Keratinocyte (primary cell): ENCODE measurements at regions not wholly inside any gene's neighbourhood (a gene's known extent, or its start where the extent isn't known, plus 50 kb on each side); places are given as distances from the start of the nearest gene placed in this dataset.

ENCODE experiments used
- DNase-seq: peaks from one replicate; pipeline ENCODE4 v3.0.0-alpha.2; 2011; ENCODE audit warnings: low read depth, missing footprints, low spot score
- FAIRE-seq: peaks from 2 replicates; lab custom pipeline; 2011; peaks lifted over from hg19 to GRCh38; lab: Jason Lieb, UNC
- H2AFZ ChIP-seq: 2 replicates; pipeline ENCODE4 v1.6.0; 2012; ENCODE audit warnings: low read length, control low read depth, inconsistent platforms; ENCODE audit not compliant: control insufficient read depth
- H3K27ac ChIP-seq: 2 replicates; pipeline ENCODE4 v1.5.1; 2011; ENCODE audit warnings: low read length; ENCODE audit not compliant: control insufficient read depth, insufficient read depth
- H3K27me3 ChIP-seq: 3 replicates; pipeline ENCODE4 v1.6.0; 2011; ENCODE audit warnings: low read length; ENCODE audit not compliant: control insufficient read depth, insufficient read depth; ENCODE audit errors: extremely low read depth
- H3K36me3 ChIP-seq, 2 experiments: 2 replicates in 1 of 2; 3 replicates in 1 of 2; pipeline ENCODE4 v1.5.1; 2011; ENCODE audit warnings: low read length in 2 of 2, mild to moderate bottlenecking in 1 of 2; ENCODE audit not compliant: control insufficient read depth in 2 of 2, insufficient read depth in 2 of 2; ENCODE audit errors: extremely low read depth in 1 of 2
- H3K4me1 ChIP-seq: 3 replicates; pipeline ENCODE4 v1.5.1; 2011; ENCODE audit warnings: low read length; ENCODE audit not compliant: control insufficient read depth, insufficient read depth; ENCODE audit errors: extremely low read depth
- H3K4me2 ChIP-seq: 3 replicates; pipeline ENCODE4 v1.6.0; 2011; ENCODE audit warnings: low read depth, low read length; ENCODE audit not compliant: control insufficient read depth, insufficient read depth; ENCODE audit errors: extremely low read depth
- H3K4me3 ChIP-seq, 3 experiments: fragments of 200-600 bp in 1 of 3; sonication (generic) in 1 of 3; 2 replicates in 2 of 3; 3 replicates in 1 of 3; pipeline ENCODE4 v1.5.1; 2011 to 2016; ENCODE audit warnings: low read length in 3 of 3, mild to moderate bottlenecking in 3 of 3, control low read depth in 2 of 3, inconsistent platforms in 1 of 3, low read depth in 1 of 3, mixed read lengths in 1 of 3, mixed run types in 1 of 3, moderate library complexity in 1 of 3; ENCODE audit not compliant: control insufficient read depth in 2 of 3, insufficient read depth in 2 of 3; ENCODE audit errors: extremely low read depth in 1 of 3
- H3K79me2 ChIP-seq: 2 replicates; pipeline ENCODE4 v1.6.0; 2012; ENCODE audit warnings: low read length; ENCODE audit not compliant: control insufficient read depth, insufficient read depth
- H3K9ac ChIP-seq: 3 replicates; pipeline ENCODE4 v1.6.0; 2011; ENCODE audit warnings: low read length; ENCODE audit not compliant: control insufficient read depth, insufficient read depth; ENCODE audit errors: extremely low read depth
- H3K9me1 ChIP-seq: 3 replicates; pipeline ENCODE4 v1.6.0; 2011; ENCODE audit warnings: low read length; ENCODE audit not compliant: control insufficient read depth, insufficient read depth; ENCODE audit errors: extremely low read depth
- H3K9me3 ChIP-seq: 2 replicates; pipeline ENCODE4 v1.5.1; 2012; ENCODE audit warnings: low read depth, low read length; ENCODE audit not compliant: control insufficient read depth
- H4K20me1 ChIP-seq: 3 replicates; pipeline ENCODE4 v1.6.0; 2011; ENCODE audit warnings: low read length; ENCODE audit not compliant: control insufficient read depth, insufficient read depth; ENCODE audit errors: extremely low read depth
- CTCF ChIP-seq, 3 experiments: IDR thresholded peaks in 1 of 3; conservative IDR thresholded peaks in 1 of 3; optimal IDR thresholded peaks in 1 of 3; 2 replicates in 2 of 3; 3 replicates in 1 of 3; pipeline versions ENCODE3 to v1.5.1; 2011; ENCODE audit warnings: low read length in 3 of 3, mild to moderate bottlenecking in 3 of 3, moderate library complexity in 2 of 3, control low read depth in 1 of 3, inconsistent platforms in 1 of 3; ENCODE audit not compliant: insufficient read depth in 2 of 3; ENCODE audit errors: extremely low read depth in 1 of 3
- EZH2 ChIP-seq: IDR thresholded peaks from one replicate; pipeline ENCODE4 v1.6.1; 2012; ENCODE audit warnings: inconsistent platforms, mild to moderate bottlenecking, low read length, moderate library complexity
- dilution Hi-C: fragments of 300-500 bp; cut with MboI; formaldehyde crosslinking; loops from one replicate; pipeline ENCODE4 v1.7.0; 2020; ENCODE audit warnings: low sequenced_read_pairs; ENCODE audit not compliant: extremely low pct_ligation_motif_present

GRCh38 chr2:215779912-215780311, 233.4 kb downstream of the MREG start:
- H3K4me2 ChIP-seq = no peak overlapping the region
- H3K79me2 ChIP-seq = no peaks in the 10 kb centered on the region
- FAIRE-seq (no peak), DNase-seq (no peak)
- no peaks in the 10 kb centered on the region for H3K9me1 ChIP-seq
- H3K9me3 ChIP-seq = no peaks in the 10 kb centered on the region
- H3K36me3 ChIP-seq = no peaks in the 10 kb centered on the region
- H3K27ac ChIP-seq = no peak overlapping the region
- no peaks in the 10 kb centered on the region for H4K20me1 ChIP-seq
- no peaks in the 10 kb centered on the region for H3K4me1 ChIP-seq
- dilution Hi-C loops = no loop called here
- no peak overlapping the region for H2AFZ ChIP-seq
- no peak overlapping the region for H3K4me3 ChIP-seq
- no peak overlapping the region for H3K9ac ChIP-seq
- TF ChIP-seq EZH2 (no peak), CTCF (optimal IDR thresholded peaks at IDR 0.05 in 1 of 3, IDR thresholded peaks at IDR 0.05 in 1 of 3, conservative IDR thresholded peaks at IDR 0.05 in 1 of 3; ENCODE audit: extremely low read depth in 1 of 3, insufficient read depth in 2 of 3, low read length in 3 of 3) (no peak)
- no peaks in the 10 kb centered on the region for H3K27me3 ChIP-seq

GRCh38 chr2:215777465-215778044, 235.8 kb downstream of the MREG start:
- dilution Hi-C loops = no loop called here
- DNase-seq (no peak), FAIRE-seq (no peak)

More at GRCh38 chr2:215777465-215778044, 235.8 kb downstream of the MREG start:
- Histone ChIP-seq H3K9me1 (no peaks in the 10 kb centered on the region), H3K27me3 (no peaks in the 10 kb centered on the region), H3K27ac (no peak overlapping the region), H3K36me3 (no peaks in the 10 kb centered on the region), H3K4me1 (no peaks in the 10 kb centered on the region), H4K20me1 (no peaks in the 10 kb centered on the region), H3K4me3 (no peak overlapping the region), H3K79me2 (no peaks in the 10 kb centered on the region), H2AFZ (no peak overlapping the region), H3K9ac (no peak overlapping the region), H3K4me2 (no peak overlapping the region), H3K9me3 (no peaks in the 10 kb centered on the region)
- TF ChIP-seq EZH2 (no peak), CTCF (optimal IDR thresholded peaks at IDR 0.05 in 1 of 3, IDR thresholded peaks at IDR 0.05 in 1 of 3, conservative IDR thresholded peaks at IDR 0.05 in 1 of 3; ENCODE audit: extremely low read depth in 1 of 3, insufficient read depth in 2 of 3, low read length in 3 of 3) (no peak)
